Osteoblast (primary cell): ENCODE measurements at regions not wholly inside any gene's neighbourhood (a gene's known extent, or its start where the extent isn't known, plus 50 kb on each side); places are given as distances from the start of the nearest gene placed in this dataset.

Source experiments
- DNase-seq: peaks from one replicate; pipeline ENCODE4 v3.0.0; 2011; ENCODE audit warnings: low spot score, mixed read lengths; ENCODE audit not compliant: insufficient read length; ENCODE audit errors: missing footprints
- H2AFZ ChIP-seq: 2 replicates; pipeline ENCODE4 v1.6.0; 2011; ENCODE audit warnings: mild to moderate bottlenecking, low read length
- H3K27ac ChIP-seq: 2 replicates; pipeline ENCODE4 v1.5.1; 2011; ENCODE audit warnings: mild to moderate bottlenecking, low read depth, low read length, moderate library complexity
- H3K27me3 ChIP-seq: 2 replicates; pipeline ENCODE4 v1.6.0; 2012; ENCODE audit warnings: mild to moderate bottlenecking, control low read depth, inconsistent platforms, low read length, moderate library complexity; ENCODE audit not compliant: insufficient read depth
- H3K36me3 ChIP-seq: 2 replicates; pipeline ENCODE4 v1.5.1; 2011; ENCODE audit warnings: mild to moderate bottlenecking, low read length, control low read depth, moderate library complexity; ENCODE audit not compliant: insufficient read depth
- H3K4me1 ChIP-seq: 2 replicates; pipeline ENCODE4 v1.5.1; 2011; ENCODE audit warnings: mild to moderate bottlenecking, low read length, control low read depth, moderate library complexity; ENCODE audit not compliant: insufficient read depth
- H3K4me2 ChIP-seq: 2 replicates; pipeline ENCODE4 v1.6.0; 2011; ENCODE audit warnings: mild to moderate bottlenecking, low read length; ENCODE audit not compliant: insufficient read depth
- H3K4me3 ChIP-seq: fragments of 200-600 bp; sonication (generic); 3 replicates; pipeline ENCODE4 v1.5.1; 2012; ENCODE audit warnings: mild to moderate bottlenecking, low read length, inconsistent platforms; ENCODE audit not compliant: insufficient read depth
- H3K79me2 ChIP-seq: 2 replicates; pipeline ENCODE4 v1.6.0; 2012; ENCODE audit warnings: mild to moderate bottlenecking, low read length, control low read depth, inconsistent platforms; ENCODE audit not compliant: insufficient read depth
- H3K9me3 ChIP-seq: 2 replicates; pipeline ENCODE4 v1.5.1; 2011; ENCODE audit warnings: low read depth, low read length, control low read depth
- H4K20me1 ChIP-seq: 2 replicates; pipeline ENCODE4 v1.6.0; 2012; ENCODE audit warnings: mild to moderate bottlenecking, low read length, control low read depth; ENCODE audit not compliant: insufficient read depth
- CTCF ChIP-seq: IDR thresholded peaks from 2 replicates; pipeline ENCODE4 v1.5.1; 2011; ENCODE audit warnings: mild to moderate bottlenecking, low read depth, low read length, moderate library complexity; ENCODE audit errors: extremely low read depth

DNA sequence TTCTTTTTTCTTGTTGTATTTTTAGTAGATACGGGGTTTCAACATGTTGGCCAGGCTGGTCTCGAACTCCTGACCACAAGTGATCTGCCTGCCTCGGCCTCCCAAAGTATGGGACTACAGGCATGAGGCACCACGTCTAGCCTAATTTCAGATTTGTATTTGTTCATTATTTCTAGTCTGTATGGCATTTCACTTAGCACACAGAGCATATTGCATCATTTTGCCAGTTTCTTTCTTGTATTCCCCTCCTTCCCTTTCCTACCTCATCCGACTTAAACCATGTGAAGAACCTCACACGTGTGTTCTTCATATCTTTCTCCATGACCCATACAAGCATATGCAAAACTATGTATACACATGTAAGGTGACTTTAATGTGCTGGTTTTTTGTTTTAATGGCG lies 470.0 kb downstream of the CBLN4 start:
- H3K79me2 ChIP-seq, result no peaks in the 10 kb centered on the region
- no peaks in the 10 kb centered on the region for H3K4me1 ChIP-seq
- H3K27me3 ChIP-seq, result no peaks in the 10 kb centered on the region
- no peak overlapping the region for H3K4me3 ChIP-seq
- no peak overlapping the region for H2AFZ ChIP-seq
- no peaks in the 10 kb centered on the region for H4K20me1 ChIP-seq
- TF ChIP-seq CTCF, result no peak
- no peaks in the 10 kb centered on the region for H3K9me3 ChIP-seq
- H3K36me3 ChIP-seq, result no peaks in the 10 kb centered on the region
- no peak overlapping the region for H3K4me2 ChIP-seq
- no peak overlapping the region for H3K27ac ChIP-seq
- DNase-seq, result no peak

DNA sequence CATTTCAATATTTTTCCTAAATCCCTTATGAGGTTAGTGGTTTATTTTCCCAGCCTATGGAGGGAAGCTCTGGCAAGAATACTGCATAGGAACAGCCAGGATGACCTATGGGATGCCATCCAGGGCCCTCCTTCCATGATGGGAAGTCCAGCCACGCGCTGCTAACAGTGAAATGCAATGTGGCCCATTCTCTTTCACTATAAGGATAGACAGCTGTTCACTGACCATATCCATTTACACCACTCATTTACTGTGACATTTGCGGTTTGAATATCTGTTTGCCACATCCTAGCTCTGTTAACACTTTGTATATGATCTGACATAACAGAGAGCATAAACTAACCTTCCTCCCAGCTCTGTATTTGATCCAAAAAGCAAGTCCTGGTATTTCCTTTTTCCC lies 471.7 kb downstream of the CBLN4 start:
- Histone ChIP-seq H3K9me3 (no peaks in the 10 kb centered on the region), H2AFZ (no peak overlapping the region), H3K27ac (no peak overlapping the region), H3K36me3 (no peaks in the 10 kb centered on the region), H3K27me3 (no peaks in the 10 kb centered on the region), H4K20me1 (no peaks in the 10 kb centered on the region), H3K4me1 (no peaks in the 10 kb centered on the region), H3K79me2 (no peaks in the 10 kb centered on the region), H3K4me2 (no peak overlapping the region), H3K4me3 (no peak overlapping the region)
- TF ChIP-seq CTCF, result no peak
- DNase-seq, result no peak

DNA sequence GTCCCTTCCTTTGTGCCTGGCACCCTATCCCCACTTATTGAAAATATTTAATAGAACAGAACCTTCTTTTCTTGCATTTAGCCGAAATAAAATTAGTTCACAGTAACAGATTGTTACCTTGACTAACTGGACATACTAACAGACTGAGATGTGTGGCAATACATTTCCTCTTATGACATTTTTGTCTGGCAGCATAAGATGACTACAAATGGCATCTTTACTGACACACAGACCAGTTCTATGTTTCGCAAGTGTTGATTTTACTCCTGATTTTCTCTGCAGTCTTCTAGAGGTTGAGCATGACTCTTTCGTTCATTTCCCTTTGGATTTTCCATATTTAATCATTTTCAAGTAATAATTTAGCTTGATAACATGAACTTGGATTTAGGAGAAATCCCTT lies 474.6 kb downstream of the CBLN4 start:
- no peak overlapping the region for H3K27ac ChIP-seq

GRCh38 chr20:55528482-55528881 lies 476.8 kb downstream of the CBLN4 start:
- H2AFZ ChIP-seq, result no peak overlapping the region
- no peak overlapping the region for H3K4me3 ChIP-seq
- no peak overlapping the region for H3K27ac ChIP-seq
- H4K20me1 ChIP-seq, result no peaks in the 10 kb centered on the region
- no peaks in the 10 kb centered on the region for H3K4me1 ChIP-seq
- H3K4me2 ChIP-seq, result no peak overlapping the region
- no peak for TF ChIP-seq CTCF
- no peaks in the 10 kb centered on the region for H3K36me3 ChIP-seq
- no peak for DNase-seq
- H3K79me2 ChIP-seq, result no peaks in the 10 kb centered on the region
- no peaks in the 10 kb centered on the region for H3K9me3 ChIP-seq
- no peaks in the 10 kb centered on the region for H3K27me3 ChIP-seq

More for the DNA sequence above, 474.6 kb downstream of the CBLN4 start:
- no peaks in the 10 kb centered on the region for H3K36me3 ChIP-seq
- no peak overlapping the region for H2AFZ ChIP-seq
- H3K4me3 ChIP-seq, result no peak overlapping the region
- H4K20me1 ChIP-seq, result no peaks in the 10 kb centered on the region
- TF ChIP-seq CTCF, result no peak
- H3K27me3 ChIP-seq, result no peaks in the 10 kb centered on the region
- H3K79me2 ChIP-seq, result no peaks in the 10 kb centered on the region
- H3K4me1 ChIP-seq, result no peaks in the 10 kb centered on the region
- H3K4me2 ChIP-seq, result no peak overlapping the region
- DNase-seq, result no peak
- H3K9me3 ChIP-seq, result no peaks in the 10 kb centered on the region
